GM19043 (cell line): ENCODE measurements at regions not wholly inside any gene's neighbourhood (a gene's known extent, or its start where the extent isn't known, plus 50 kb on each side); places are given as distances from the start of the nearest gene placed in this dataset.
"Not testable (repeated sequence)": the region's sequence is repeated elsewhere in the genome, so short reads cannot be mapped to it uniquely, and the experiment has no call there.

Experiments used
- ATAC-seq: cut with Tn5 transposase; IDR thresholded peaks from one replicate; pipeline ENCODE4 v1.9.1; 2021; ENCODE audit warnings: low read depth; ENCODE audit not compliant: unreplicated experiment

- no peak for ATAC-seq
Observed at GRCh38 chr1:232328486-232329102, 301.3 kb downstream of the SIPA1L2 start.

GRCh38 chr1:232327899-232328298 lies 302.0 kb downstream of the SIPA1L2 start:
- ATAC-seq: no peak

- no peak for ATAC-seq
Observed at GRCh38 chr1:232327269-232327668, 302.7 kb downstream of the SIPA1L2 start.

- no peak for ATAC-seq
Observed at GRCh38 chr1:232322162-232322734, 307.7 kb downstream of the SIPA1L2 start.

GRCh38 chr1:232319518-232320210 lies 310.3 kb downstream of the SIPA1L2 start:
- no peak for ATAC-seq

- ATAC-seq: no peak
Observed at GRCh38 chr1:232319072-232319471, 310.9 kb downstream of the SIPA1L2 start.

- ATAC-seq: no peak
Observed at GRCh38 chr1:232318143-232318542, 311.8 kb downstream of the SIPA1L2 start.

- no peak for ATAC-seq
Observed at GRCh38 chr1:232317350-232317749, 312.6 kb downstream of the SIPA1L2 start.

GRCh38 chr1:232316864-232317263 lies 313.1 kb downstream of the SIPA1L2 start:
- no peak for ATAC-seq

- not testable (repeated sequence) for ATAC-seq
Observed at GRCh38 chr1:232313876-232314275, 316.1 kb downstream of the SIPA1L2 start.

GRCh38 chr1:232310541-232310940 lies 319.4 kb downstream of the SIPA1L2 start:
- ATAC-seq: no peak

GRCh38 chr1:232308616-232309015 lies 321.3 kb downstream of the SIPA1L2 start:
- no peak for ATAC-seq

GRCh38 chr1:232307296-232308017 lies 322.5 kb downstream of the SIPA1L2 start:
- no peak for ATAC-seq

- no peak for ATAC-seq
Observed at GRCh38 chr1:232306269-232306961, 323.5 kb downstream of the SIPA1L2 start.

GRCh38 chr1:232305050-232305449 lies 324.9 kb downstream of the SIPA1L2 start:
- ATAC-seq: no peak

GRCh38 chr1:232303222-232303620 lies 326.7 kb downstream of the SIPA1L2 start:
- ATAC-seq: no peak

- ATAC-seq: no peak
Observed at GRCh38 chr1:232302376-232303221, 327.3 kb downstream of the SIPA1L2 start.

GRCh38 chr1:232301246-232301645 lies 328.7 kb downstream of the SIPA1L2 start:
- ATAC-seq: no peak

- no peak for ATAC-seq
Observed at GRCh38 chr1:232300466-232300865, 329.5 kb downstream of the SIPA1L2 start.

- ATAC-seq: no peak
Observed at GRCh38 chr1:232296461-232296860, 333.5 kb downstream of the SIPA1L2 start.
